DMS114 treated with DMSO at 0.1 percent for 48 hours (cell line): ENCODE measurements at regions not wholly inside any gene's neighbourhood (a gene's known extent, or its start where the extent isn't known, plus 50 kb on each side); places are given as distances from the start of the nearest gene placed in this dataset.

Experiments used
- DNase-seq: peaks from one replicate; lab custom pipeline; 2025; ENCODE audit not compliant: unreplicated experiment; lab: John Stamatoyannopoulos, UW

DNA sequence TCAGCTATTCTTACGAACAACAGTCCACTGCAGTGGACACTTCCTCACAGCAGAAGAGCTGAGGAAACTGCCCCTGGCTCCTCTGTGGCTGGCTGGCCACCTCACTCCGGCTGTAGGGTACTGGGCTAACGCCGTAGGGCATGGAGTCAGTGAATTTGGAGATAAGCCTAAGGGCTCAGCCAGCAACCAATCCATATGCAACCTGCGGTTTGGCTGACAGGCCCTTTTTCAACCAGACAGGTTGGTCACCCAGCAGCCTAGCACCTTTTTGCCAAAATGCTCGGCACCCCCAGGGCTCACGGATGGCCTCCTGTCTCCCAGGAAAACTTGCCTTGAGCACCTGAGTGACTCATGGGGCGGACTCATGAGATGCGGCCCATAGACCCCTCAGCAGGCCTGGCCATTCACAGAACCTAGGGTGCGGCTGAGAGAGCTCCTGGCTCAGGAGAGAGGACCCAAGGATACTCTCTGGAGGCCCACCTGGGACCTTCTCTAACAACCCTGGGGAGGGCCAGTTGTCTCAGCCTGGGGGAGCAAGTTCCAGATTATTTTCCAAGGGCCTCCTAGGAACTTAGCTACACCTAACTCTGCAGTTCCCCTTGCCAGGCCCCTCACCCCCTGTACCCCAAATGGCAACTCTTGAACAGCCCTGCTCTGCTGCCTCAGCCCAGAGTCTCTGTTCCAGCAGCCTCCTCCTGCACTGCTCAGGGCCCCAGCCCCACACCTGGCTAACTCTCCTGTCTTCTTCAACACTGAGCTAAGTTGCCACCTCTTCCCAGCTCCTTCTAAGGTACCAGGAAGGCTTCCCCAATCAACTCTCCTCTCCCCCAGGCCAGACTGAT is 252.1 kb downstream of the CYP26B1 start:
- no peak for DNase-seq

GRCh38 chr2:71894261-71894660 is 253.4 kb downstream of the CYP26B1 start:
- no peak for DNase-seq

DNA sequence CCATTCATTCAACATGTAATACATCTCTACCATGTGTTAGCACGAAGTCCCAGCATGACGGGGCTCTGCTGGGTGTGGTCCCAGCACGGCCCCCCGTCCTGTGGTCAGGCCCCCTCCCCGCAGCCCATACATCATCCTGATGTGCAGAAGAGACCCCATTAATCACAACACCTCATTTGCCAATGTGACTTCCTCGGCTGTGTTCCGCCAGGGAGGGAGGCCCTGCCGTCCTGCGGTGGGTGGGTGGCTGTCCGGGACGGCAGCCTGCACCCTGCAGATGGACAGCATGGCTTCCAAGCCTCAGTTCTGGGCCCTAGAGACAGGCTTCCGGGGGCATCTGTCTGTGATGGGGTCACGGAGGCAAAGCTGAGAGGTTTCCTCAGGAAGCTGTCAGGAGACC is 254.0 kb downstream of the CYP26B1 start:
- no peak for DNase-seq

DNA sequence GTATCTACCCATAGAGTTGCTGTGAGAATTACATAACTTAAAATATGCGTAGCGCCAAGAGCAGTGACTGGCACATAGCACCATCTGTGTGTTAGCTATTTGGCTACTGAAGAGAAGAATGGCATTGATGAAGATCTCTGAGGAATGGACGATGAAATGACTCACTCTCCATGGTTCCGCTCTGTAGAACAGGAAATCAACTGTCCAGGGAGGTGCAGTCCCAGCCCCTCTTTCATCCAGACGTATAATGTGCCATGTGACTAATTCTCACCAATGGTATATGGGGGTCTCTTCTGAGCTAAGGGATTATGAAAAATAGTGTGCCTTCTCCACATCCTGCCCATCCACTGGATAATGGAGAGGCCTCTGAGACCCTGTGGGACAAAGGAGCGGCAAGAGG is 254.8 kb downstream of the CYP26B1 start:
- DNase-seq, result no peak

- no peak for DNase-seq
Observed at GRCh38 chr2:71892423-71892730, 255.3 kb downstream of the CYP26B1 start.

GRCh38 chr2:71891719-71892422 is 255.8 kb downstream of the CYP26B1 start:
- no peak for DNase-seq

DNA sequence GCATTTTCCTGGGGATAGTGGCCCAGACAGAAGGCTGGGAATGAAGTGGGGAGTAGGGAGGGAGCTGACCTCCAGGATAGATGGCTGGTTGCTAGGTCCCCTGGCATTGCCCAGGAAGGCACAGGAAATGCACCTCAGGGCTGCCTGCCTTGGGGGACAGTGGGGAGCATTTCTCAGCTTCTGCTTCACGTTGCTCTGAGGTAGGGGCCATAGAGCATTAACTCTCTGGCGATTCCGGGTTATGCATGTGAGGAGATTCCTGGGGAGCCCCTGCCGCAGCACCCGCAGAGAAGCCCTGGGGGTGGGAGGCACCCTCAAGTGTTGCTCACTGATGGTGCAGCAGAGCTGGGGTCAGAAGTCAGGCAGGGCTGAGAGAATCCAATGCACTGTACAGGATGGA is 256.5 kb downstream of the CYP26B1 start:
- no peak for DNase-seq

- DNase-seq, result no peak
Observed at GRCh38 chr2:71889759-71890684, 257.6 kb downstream of the CYP26B1 start.

DNA sequence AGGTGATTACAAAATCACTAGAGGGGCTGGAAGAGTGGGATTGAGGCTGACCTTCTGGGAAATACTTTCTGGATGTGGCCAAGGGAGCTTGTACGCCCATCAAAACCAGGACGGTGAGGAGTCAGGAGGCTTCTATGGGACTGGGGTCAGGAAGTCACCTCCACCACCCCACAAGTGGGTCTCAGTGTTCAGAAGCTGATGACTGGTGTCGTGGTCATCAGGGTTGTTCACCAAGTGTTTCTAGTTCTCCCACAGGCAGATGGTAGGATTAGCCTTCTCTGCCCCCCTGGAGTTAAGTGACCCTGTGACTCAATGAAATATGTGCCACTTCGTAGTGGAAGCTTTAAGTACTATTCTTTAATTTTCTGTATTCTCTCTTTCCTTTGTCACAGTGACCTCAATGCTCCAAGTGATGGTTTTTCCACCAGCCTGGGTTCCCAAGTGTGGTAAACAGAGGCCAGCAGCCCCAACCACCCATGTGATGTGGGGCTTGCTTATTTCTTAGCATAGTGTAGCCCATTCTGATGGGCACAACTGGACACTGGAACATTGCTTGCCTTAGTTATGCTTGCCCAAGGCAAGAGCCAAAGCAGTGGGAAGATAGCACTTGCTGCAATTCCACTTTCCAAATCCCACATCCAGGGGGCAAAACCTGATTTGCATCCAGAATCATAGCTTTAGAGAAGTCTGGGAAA is 258.8 kb downstream of the CYP26B1 start:
- no peak for DNase-seq

- DNase-seq, result no peak
Observed at GRCh38 chr2:71887196-71887595, 260.5 kb downstream of the CYP26B1 start.

DNA sequence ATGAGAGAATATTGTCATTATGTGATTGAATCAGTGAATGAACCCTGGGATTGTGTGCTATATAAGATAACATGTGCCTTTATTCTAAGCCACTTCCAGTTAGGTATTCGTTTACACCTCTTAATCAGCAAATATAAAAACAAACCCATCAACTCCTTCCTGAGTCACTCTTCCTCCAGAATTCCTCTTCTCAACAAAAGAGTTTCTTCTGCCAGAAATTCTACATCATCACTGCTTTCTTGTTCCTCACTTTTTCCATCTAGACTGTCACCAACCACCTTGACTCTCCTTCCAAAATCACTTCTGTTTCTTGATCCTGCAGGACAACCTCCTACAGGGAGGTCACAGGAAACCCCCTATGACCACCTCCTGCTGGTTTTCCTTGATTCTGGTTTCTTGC is 261.4 kb downstream of the CYP26B1 start:
- DNase-seq, result no peak

DNA sequence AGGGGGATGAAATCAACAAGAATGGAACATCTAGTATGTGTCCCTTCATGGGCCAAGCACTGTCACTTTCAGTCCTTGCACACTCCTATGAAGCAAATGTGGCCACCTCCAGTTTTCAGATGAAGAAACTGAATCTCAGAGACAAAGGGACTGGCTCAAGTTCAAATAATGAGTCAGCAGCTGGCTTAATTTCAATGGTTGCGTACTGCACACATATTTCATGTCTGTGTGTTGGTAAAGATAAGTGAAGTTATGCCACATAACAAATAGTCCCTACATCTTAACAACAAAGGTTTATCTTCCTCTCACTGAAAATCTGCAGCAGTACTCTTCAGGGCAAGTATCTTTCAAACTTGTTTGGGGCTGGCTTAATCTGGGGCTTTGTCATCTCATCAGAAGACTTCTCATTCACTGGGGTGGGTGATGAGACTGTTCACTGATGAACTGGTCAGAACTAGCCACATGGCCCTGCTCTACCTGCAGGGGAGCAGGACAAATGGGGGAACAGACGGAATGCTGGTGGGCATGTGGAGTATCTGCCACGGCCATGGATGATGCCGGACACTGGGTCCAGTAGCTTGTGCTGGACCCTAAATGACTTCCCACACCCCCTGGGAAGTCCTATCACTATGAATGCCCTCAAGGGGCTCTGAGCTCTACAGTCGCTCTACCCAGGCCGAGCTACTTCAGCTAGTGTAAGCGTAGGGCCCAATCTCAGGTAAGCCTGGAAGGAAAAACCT is 263.2 kb downstream of the CYP26B1 start:
- no peak for DNase-seq

DNA sequence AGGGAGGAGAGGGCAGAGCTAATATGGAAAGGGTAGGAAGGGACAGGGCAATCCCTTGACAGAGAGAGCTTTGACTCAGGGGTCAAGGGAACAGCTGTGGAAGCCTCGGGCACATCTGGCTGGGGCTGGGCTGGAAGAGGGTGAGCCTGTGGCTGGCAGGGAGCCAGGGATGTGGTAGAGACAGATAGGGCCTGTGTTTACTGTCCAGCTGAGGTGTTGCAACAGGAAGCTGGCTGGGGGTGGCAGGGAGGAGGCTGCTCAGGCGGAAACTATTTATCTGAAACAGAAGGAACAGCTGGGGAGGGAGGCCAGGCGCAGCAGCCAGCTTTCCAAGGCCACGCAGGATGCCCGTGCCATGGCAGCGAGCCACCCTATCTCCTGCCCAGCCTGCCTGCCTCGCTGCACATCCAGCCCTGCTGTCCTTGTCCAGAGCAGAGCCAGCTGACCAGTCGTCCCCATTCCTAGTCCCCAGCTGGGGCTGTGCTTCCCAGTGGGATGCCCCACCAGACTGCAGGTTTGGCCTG is 264.7 kb downstream of the CYP26B1 start:
- no peak for DNase-seq

- DNase-seq, result no peak
Observed at GRCh38 chr2:71882236-71882946, 265.3 kb downstream of the CYP26B1 start.

DNA sequence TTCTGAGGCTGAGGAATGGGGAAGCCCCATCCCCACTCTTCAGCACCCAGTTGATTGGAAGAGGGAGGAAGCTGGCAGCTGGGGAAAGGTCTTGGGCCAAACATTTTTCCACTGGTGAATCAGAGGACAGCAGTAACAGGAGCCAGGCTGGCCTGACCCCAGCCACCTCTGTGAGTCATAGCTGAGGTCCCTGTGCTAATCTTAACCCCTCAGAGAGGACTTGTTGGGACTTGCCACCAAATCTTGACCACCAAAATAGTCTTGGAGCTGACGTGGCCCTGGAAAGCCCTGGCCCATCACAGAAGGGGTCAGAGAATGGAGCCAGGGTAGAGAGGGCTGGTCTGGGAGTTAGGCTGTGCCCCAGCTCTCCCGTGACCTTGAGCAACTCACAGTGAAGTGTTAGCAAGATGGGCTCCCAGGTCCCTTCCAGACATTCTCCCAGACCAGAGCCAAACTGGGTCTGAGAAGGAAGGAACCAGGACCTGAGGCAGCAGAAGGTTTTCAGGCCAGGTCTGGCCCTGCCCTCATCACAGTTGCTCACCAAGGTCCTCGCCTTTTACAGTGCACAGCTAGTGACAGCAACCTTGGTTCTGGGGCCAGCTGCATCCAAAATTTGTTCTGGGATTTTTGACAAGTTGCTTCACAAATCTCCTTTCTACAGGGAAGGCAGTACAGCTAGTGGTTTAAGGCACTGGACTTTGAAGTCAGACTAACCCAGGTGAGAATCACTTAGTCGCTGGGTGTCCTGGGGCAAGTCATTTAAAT is 266.6 kb downstream of the CYP26B1 start:
- no peak for DNase-seq

- no peak for DNase-seq
Observed at GRCh38 chr2:71880287-71880686, 267.4 kb downstream of the CYP26B1 start.

DNA sequence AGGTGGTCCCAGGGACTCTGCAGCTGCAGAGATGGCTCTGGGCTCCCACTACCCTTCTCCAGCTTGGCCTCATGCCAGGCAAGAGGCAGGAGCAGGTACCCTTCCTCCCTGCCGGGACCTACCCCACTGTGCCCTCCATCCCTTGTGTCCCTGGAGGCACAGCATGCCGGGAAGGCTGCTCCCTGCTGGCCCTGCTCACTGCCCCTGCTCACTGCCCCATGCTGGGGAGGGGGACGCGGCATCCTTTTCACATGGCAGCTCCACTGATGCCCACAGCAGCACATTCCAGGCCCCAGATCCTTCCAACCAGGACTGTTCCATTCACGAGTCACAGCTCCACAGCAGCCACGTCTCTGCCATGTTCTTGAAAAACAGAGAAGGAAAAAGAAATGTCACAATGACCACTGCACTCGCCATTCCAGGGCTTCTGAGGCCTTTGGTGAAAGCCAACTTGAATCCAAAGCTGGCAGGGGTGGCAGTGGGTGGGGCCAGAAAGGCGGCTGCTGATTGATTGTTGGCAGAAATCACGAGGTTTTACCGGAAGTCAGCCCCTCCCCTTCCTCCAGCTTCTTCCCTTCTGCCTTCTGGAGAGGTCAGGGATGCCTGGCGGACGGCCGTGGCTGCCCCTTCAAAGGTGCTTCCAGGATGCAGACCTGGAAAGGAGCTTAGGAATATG is 268.0 kb downstream of the CYP26B1 start:
- no peak for DNase-seq
